ENCODE measurements at regions not wholly inside any gene's neighbourhood (a gene's known extent, or its start where the extent isn't known, plus 50 kb on each side); places are given as distances from the start of the nearest gene placed in this dataset.

GRCh38 chr5:82827651-82828050, 249.5 kb downstream of the TMEM167A start:
- Histone ChIP-seq H3K9me3 (no peaks in the 10 kb centered on the region), H3K4me3 (no peak overlapping the region), H3K27ac (no peak overlapping the region), H3K4me1 (no peaks in the 10 kb centered on the region), H3K4me2 (no peak overlapping the region)
- no peak for DNase-seq (ENCODE audit: low read depth in 1 of 2, low spot score in 1 of 2)
- ATAC-seq: no peak
- 42% methylated on average over 5 of the region's 5 CpGs for WGBS (ENCODE audit: missing lambda C conversion rate)
- POLR2A ChIA-PET: no interaction called here
- no peak for FAIRE-seq
- CTCF ChIA-PET: no interaction called here
- TF ChIP-seq BHLHE40 (IDR thresholded peaks at IDR 0.05; ENCODE audit: low read depth, low read length) (no peak), JUNB (IDR thresholded peaks at IDR 0.05) (no peak), NPAS2 (CRISPR knock-in tag; IDR thresholded peaks at IDR 0.05; ENCODE audit: borderline replicate concordance) (no peak), MAZ (IDR thresholded peaks at IDR 0.05; ENCODE audit: borderline replicate concordance, low read depth, low read length) (no peak), RARB (CRISPR knock-in tag; IDR thresholded peaks at IDR 0.05) (no peak), CEBPB (IDR thresholded peaks at IDR 0.05) (no peak), E2F6 (IDR thresholded peaks at IDR 0.05; ENCODE audit: borderline replicate concordance, low read depth) (no peak), PHF8 (IDR thresholded peaks at IDR 0.05; ENCODE audit: borderline replicate concordance, low read depth) (no peak), BCL3 (IDR thresholded peaks at IDR 0.05) (no peak), PBX3 (IDR thresholded peaks at IDR 0.05) (no peak), HOXB13 (CRISPR knock-in tag; IDR thresholded peaks at IDR 0.05; ENCODE audit: low read depth) (no peak), ATOH8 (CRISPR knock-in tag; IDR thresholded peaks at IDR 0.05; ENCODE audit: low read depth) (no peak), POLR2A (IDR thresholded peaks at IDR 0.05; ENCODE audit: low read length) (no peak), SMC3 (IDR thresholded peaks at IDR 0.05) (no peak), EHF (CRISPR knock-in tag; IDR thresholded peaks at IDR 0.05) (no peak), FOSL2 (IDR thresholded peaks at IDR 0.05) (no peak), FOSL2 (CRISPR knock-in tag; IDR thresholded peaks at IDR 0.05) (no peak), RCOR1 (IDR thresholded peaks at IDR 0.05; ENCODE audit: low read depth, low read length) (no peak), FOXS1 (CRISPR knock-in tag; IDR thresholded peaks at IDR 0.05) (no peak)

GRCh38 chr5:82822634-82822927, 254.6 kb downstream of the TMEM167A start:
- no peak for TF ChIP-seq HEYL (CRISPR knock-in tag; IDR thresholded peaks at IDR 0.05)
- no peak for TF ChIP-seq USF2 (IDR thresholded peaks at IDR 0.05)
- no peak for TF ChIP-seq KDM1A (IDR thresholded peaks at IDR 0.05; ENCODE audit: low read depth)
- TF ChIP-seq MAX (IDR thresholded peaks at IDR 0.05): no peak
- no peak for TF ChIP-seq BHLHE40 (IDR thresholded peaks at IDR 0.05; ENCODE audit: low read depth, low read length)
- no peak for TF ChIP-seq RNF2 (IDR thresholded peaks at IDR 0.05; ENCODE audit: borderline replicate concordance, low read depth)
- no peak for TF ChIP-seq JUNB (IDR thresholded peaks at IDR 0.05)
- no peak for TF ChIP-seq CBX2 (IDR thresholded peaks at IDR 0.05; ENCODE audit: borderline replicate concordance, low read depth)
- no peak for TF ChIP-seq HOXB5 (CRISPR knock-in tag; IDR thresholded peaks at IDR 0.05)
- no peak for TF ChIP-seq FOXS1 (CRISPR knock-in tag; IDR thresholded peaks at IDR 0.05)
- no peak for TF ChIP-seq ATOH8 (CRISPR knock-in tag; IDR thresholded peaks at IDR 0.05; ENCODE audit: low read depth)
- TF ChIP-seq RAD21 (conservative IDR thresholded peaks at IDR 0.05 in 1 of 2, IDR thresholded peaks at IDR 0.05 in 1 of 2): no peak
- no peak for TF ChIP-seq NR3C1 (IDR thresholded peaks at IDR 0.05)
- CTCF ChIA-PET: no interaction called here
- POLR2A ChIA-PET: no interaction called here
- Histone ChIP-seq H3K4me2 (no peak overlapping the region), H3K4me3 (no peak overlapping the region), H3K9me3 (no peaks in the 10 kb centered on the region), H3K4me1 (no peaks in the 10 kb centered on the region), H3K27ac (no peak overlapping the region)
- WGBS (ENCODE audit: missing lambda C conversion rate): 55% methylated on average over 4 of the region's 4 CpGs
- DNase-seq (ENCODE audit: low read depth in 1 of 2, low spot score in 1 of 2) (no peak), ATAC-seq (no peak), FAIRE-seq (no peak)
